HepG2 (cell line): ENCODE measurements at regions not wholly inside any gene's neighbourhood (a gene's known extent, or its start where the extent isn't known, plus 50 kb on each side); places are given as distances from the start of the nearest gene placed in this dataset.

Source experiments
- ATAC-seq: fragments of 200-7000 bp; cut with Tn5 transposase; 3 replicates; pipeline ENCODE4 v1.9.1; 2020; ENCODE audit warnings: mild to moderate bottlenecking, moderate library complexity
- BruUV-seq: library from RNA; stranded (reverse); fragments of 400-500 nt; replicated peaks from 2 replicates; lab custom pipeline; 2021; lab: Mats Ljungman, UMichigan
- CTCF ChIA-PET: fragments of 300-600 bp; formaldehyde crosslinking; extraction: SDS; loops from one replicate; lab custom pipeline; 2021; ENCODE audit warnings: low total read pairs, inconsistent platforms, low intra/inter-chr PET ratio; lab: Yijun Ruan, JAX
- POLR2A ChIA-PET: fragments of 350-600 bp; sonication (Branson Sonifier 250); formaldehyde crosslinking; loops from one replicate; lab custom pipeline; 2020; ENCODE audit warnings: antibody characterized with exemption, inconsistent platforms; lab: Yijun Ruan, JAX
- DNase-seq: peaks from one replicate; pipeline ENCODE4 v3.0.0-alpha.2; 2015; ENCODE audit warnings: low spot score
- FAIRE-seq: peaks from 3 replicates; lab custom pipeline; 2011; peaks lifted over from hg19 to GRCh38; lab: Jason Lieb, UNC
- H2AFZ ChIP-seq: one replicate; pipeline ENCODE4 v1.6.1; 2011; ENCODE audit warnings: low read length, inconsistent platforms
- H3K27ac ChIP-seq: fragments of 300-600 bp; 3 replicates; pipeline ENCODE4 v1.8.0; 2011; ENCODE audit warnings: mixed run types, mild to moderate bottlenecking, mixed read lengths, low read length, inconsistent platforms; ENCODE audit not compliant: insufficient read depth; ENCODE audit errors: extremely low read length
- H3K27me3 ChIP-seq, 2 experiments: fragments of 200-600 bp in 1 of 2; 2 replicates in 1 of 2; 3 replicates in 1 of 2; pipeline versions ENCODE4 v1.6.0 to v1.8.0; 2011; ENCODE audit warnings: low read length in 2 of 2, mild to moderate bottlenecking in 2 of 2, moderate library complexity in 2 of 2, inconsistent platforms in 1 of 2; ENCODE audit not compliant: insufficient read depth in 2 of 2, control insufficient read depth in 1 of 2
- H3K36me3 ChIP-seq, 2 experiments: fragments of 200-600 bp in 1 of 2; replicated peaks in 1 of 2; 2 replicates in 1 of 2; 3 replicates in 1 of 2; pipeline versions ENCODE4 v1.5.1 to v1.8.0; 2011; ENCODE audit warnings: low read length in 2 of 2, inconsistent platforms in 1 of 2; ENCODE audit not compliant: insufficient read depth in 2 of 2, control insufficient read depth in 1 of 2
- H3K4me1 ChIP-seq: 2 replicates; pipeline ENCODE4 v1.5.1; 2012; ENCODE audit warnings: low read length, inconsistent platforms; ENCODE audit not compliant: insufficient read depth
- H3K4me2 ChIP-seq: 2 replicates; pipeline ENCODE4 v1.6.0; 2011; ENCODE audit warnings: low read depth, low read length, inconsistent platforms
- H3K4me3 ChIP-seq, 3 experiments: fragments of 200-600 bp in 1 of 3; sonication (generic), shearing (Covaris generic) in 1 of 3; replicated peaks in 1 of 3; 2 replicates each; pipeline ENCODE4 v1.5.1; 2011 to 2016; ENCODE audit warnings: low read length in 3 of 3, inconsistent platforms in 2 of 3, low read depth in 2 of 3, mild to moderate bottlenecking in 2 of 3, control low read depth in 1 of 3, mixed read lengths in 1 of 3; ENCODE audit not compliant: insufficient read depth in 1 of 3
- H3K79me2 ChIP-seq: one replicate; pipeline ENCODE4 v1.6.1; 2011; ENCODE audit warnings: low read length, inconsistent platforms; ENCODE audit not compliant: insufficient read depth
- H3K9ac ChIP-seq: 2 replicates; pipeline ENCODE4 v1.6.0; 2011; ENCODE audit warnings: mild to moderate bottlenecking, low read depth, low read length, inconsistent platforms; ENCODE audit not compliant: insufficient read depth
- H3K9me3 ChIP-seq: 2 replicates; pipeline ENCODE4 v1.5.1; 2012; ENCODE audit warnings: mild to moderate bottlenecking, low read length
- H4K20me1 ChIP-seq: 2 replicates; pipeline ENCODE4 v1.6.0; 2011; ENCODE audit warnings: inconsistent platforms, mild to moderate bottlenecking, low read length, moderate library complexity; ENCODE audit not compliant: insufficient read depth
- FOXM1 ChIP-seq: sonication (generic); formaldehyde crosslinking; IDR thresholded peaks from 2 replicates; pipeline ENCODE4 v1.5.0; 2020; ENCODE audit warnings: missing genetic modification reagents
- HNRNPH1 ChIP-seq: fragments of 200-400 bp; formaldehyde crosslinking; optimal IDR thresholded peaks from 2 replicates; pipeline ENCODE3; 2017; ENCODE audit warnings: mild to moderate bottlenecking, low read depth, low read length
- KDM4B ChIP-seq: sonication (generic); formaldehyde crosslinking; IDR thresholded peaks from 2 replicates; pipeline ENCODE4 v1.4.0; 2020; ENCODE audit warnings: missing genetic modification reagents
- MAFF ChIP-seq: IDR thresholded peaks from 2 replicates; pipeline ENCODE4 v1.6.1; 2011; ENCODE audit warnings: low read depth, low read length, improper control_type of control experiment
- RARA ChIP-seq: IDR thresholded peaks from 2 replicates; pipeline ENCODE4 v1.6.1; 2016; ENCODE audit warnings: missing genetic modification reagents, missing compliant biosample characterization
- RBM39 ChIP-seq: fragments of 200-400 bp; formaldehyde crosslinking; IDR thresholded peaks from one replicate; pipeline ENCODE4 v1.6.1; 2018; ENCODE audit warnings: antibody characterized with exemption, mild to moderate bottlenecking, low read depth, low read length; ENCODE audit not compliant: poor library complexity, severe bottlenecking
- SRF ChIP-seq: IDR thresholded peaks from 2 replicates; pipeline ENCODE4 v1.6.1; 2011; ENCODE audit warnings: mild to moderate bottlenecking, low read depth, low read length, moderate library complexity
- TBX3 ChIP-seq: fragments of 450-650 bp; IDR thresholded peaks from 2 replicates; pipeline ENCODE4 v1.6.1; 2017; ENCODE audit warnings: antibody characterized with exemption, mild to moderate bottlenecking, inconsistent platforms, borderline replicate concordance
- YEATS4 ChIP-seq: sonication (generic); formaldehyde crosslinking; IDR thresholded peaks from 2 replicates; pipeline ENCODE4 v1.4.0; 2020; ENCODE audit warnings: missing genetic modification reagents, borderline replicate concordance
- ZC3H13 ChIP-seq: sonication (generic); formaldehyde crosslinking; IDR thresholded peaks from 2 replicates; pipeline ENCODE4 v1.8.1; 2023; ENCODE audit warnings: mild to moderate bottlenecking, missing genetic modification reagents, moderate library complexity
- ZC3H4 ChIP-seq: sonication (generic); formaldehyde crosslinking; IDR thresholded peaks from 2 replicates; pipeline ENCODE4 v1.4.0; 2020; ENCODE audit warnings: missing genetic modification reagents, borderline replicate concordance
- ZMYM3 ChIP-seq: sonication (generic); formaldehyde crosslinking; IDR thresholded peaks from 2 replicates; pipeline ENCODE4 v1.5.1; 2020; ENCODE audit warnings: mild to moderate bottlenecking, missing genetic modification reagents
- ZNF264 ChIP-seq: sonication (generic); formaldehyde crosslinking; IDR thresholded peaks from 2 replicates; pipeline ENCODE4 v1.4.0; 2020; ENCODE audit warnings: missing genetic modification reagents
- ZNF343 ChIP-seq: sonication (generic); formaldehyde crosslinking; IDR thresholded peaks from 2 replicates; pipeline ENCODE4 v1.4.0; 2020; ENCODE audit warnings: mild to moderate bottlenecking, missing genetic modification reagents
- ZNF382 ChIP-seq: sonication (generic); formaldehyde crosslinking; IDR thresholded peaks from 2 replicates; pipeline ENCODE4 v1.5.0; 2020; ENCODE audit warnings: missing genetic modification reagents, mild to moderate bottlenecking, borderline replicate concordance
- ZSCAN22 ChIP-seq: sonication (generic); formaldehyde crosslinking; IDR thresholded peaks from 2 replicates; pipeline ENCODE4 v1.4.0; 2020; ENCODE audit warnings: mild to moderate bottlenecking, missing genetic modification reagents
- whole genome bisulfite sequencing: methylation state at CpG from one replicate; pipeline ENCODE4 v1.1.6; 2017; ENCODE audit warnings: low lambda C conversion rate; 5-methylcytosine and 5-hydroxymethylcytosine counted together
- in situ Hi-C: cut with HindIII; loops from 2 replicates; pipeline ENCODE4 v1.10.0; 2017; ENCODE audit warnings: low pct_unique_long_range_greater_than_20kb; ENCODE audit not compliant: extremely low pct_ligation_motif_present
- intact Hi-C: fragments of 100-400 bp; cut with micrococcal nuclease; formaldehyde crosslinking; loops from one replicate; pipeline ENCODE4 v1.10.0; 2022; ENCODE audit not compliant: unreplicated experiment
- TF ChIP-seq, protein P1 (sequence below): sonication (generic); formaldehyde crosslinking; IDR thresholded peaks from 2 replicates; pipeline ENCODE4 v1.4.0; 2020; ENCODE audit warnings: mild to moderate bottlenecking, missing genetic modification reagents
- TF ChIP-seq, protein P2 (sequence below): sonication (generic); formaldehyde crosslinking; IDR thresholded peaks from 2 replicates; pipeline ENCODE4 v1.4.0; 2020; ENCODE audit warnings: missing genetic modification reagents, borderline replicate concordance

- H2AFZ ChIP-seq: no peak overlapping the region
- TF ChIP-seq SRF (no peak), MAFF (no peak), ZSCAN22 (no peak), KDM4B (CRISPR knock-in tag) (no peak), ZC3H13 (CRISPR knock-in tag) (no peak), YEATS4 (CRISPR knock-in tag) (no peak), HNRNPH1 (no peak), ZNF264 (CRISPR knock-in tag) (no peak), ZNF382 (CRISPR knock-in tag) (no peak), TBX3 (no peak), RBM39 (no peak), FOXM1 (CRISPR knock-in tag) (no peak), ZMYM3 (CRISPR knock-in tag) (no peak), ZNF343 (CRISPR knock-in tag) (no peak), ZC3H4 (no peak), RARA (CRISPR knock-in tag) (no peak)
- TF ChIP-seq, protein P1, sequence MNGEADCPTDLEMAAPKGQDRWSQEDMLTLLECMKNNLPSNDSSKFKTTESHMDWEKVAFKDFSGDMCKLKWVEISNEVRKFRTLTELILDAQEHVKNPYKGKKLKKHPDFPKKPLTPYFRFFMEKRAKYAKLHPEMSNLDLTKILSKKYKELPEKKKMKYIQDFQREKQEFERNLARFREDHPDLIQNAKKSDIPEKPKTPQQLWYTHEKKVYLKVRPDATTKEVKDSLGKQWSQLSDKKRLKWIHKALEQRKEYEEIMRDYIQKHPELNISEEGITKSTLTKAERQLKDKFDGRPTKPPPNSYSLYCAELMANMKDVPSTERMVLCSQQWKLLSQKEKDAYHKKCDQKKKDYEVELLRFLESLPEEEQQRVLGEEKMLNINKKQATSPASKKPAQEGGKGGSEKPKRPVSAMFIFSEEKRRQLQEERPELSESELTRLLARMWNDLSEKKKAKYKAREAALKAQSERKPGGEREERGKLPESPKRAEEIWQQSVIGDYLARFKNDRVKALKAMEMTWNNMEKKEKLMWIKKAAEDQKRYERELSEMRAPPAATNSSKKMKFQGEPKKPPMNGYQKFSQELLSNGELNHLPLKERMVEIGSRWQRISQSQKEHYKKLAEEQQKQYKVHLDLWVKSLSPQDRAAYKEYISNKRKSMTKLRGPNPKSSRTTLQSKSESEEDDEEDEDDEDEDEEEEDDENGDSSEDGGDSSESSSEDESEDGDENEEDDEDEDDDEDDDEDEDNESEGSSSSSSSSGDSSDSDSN: no peak
- TF ChIP-seq, protein P2, sequence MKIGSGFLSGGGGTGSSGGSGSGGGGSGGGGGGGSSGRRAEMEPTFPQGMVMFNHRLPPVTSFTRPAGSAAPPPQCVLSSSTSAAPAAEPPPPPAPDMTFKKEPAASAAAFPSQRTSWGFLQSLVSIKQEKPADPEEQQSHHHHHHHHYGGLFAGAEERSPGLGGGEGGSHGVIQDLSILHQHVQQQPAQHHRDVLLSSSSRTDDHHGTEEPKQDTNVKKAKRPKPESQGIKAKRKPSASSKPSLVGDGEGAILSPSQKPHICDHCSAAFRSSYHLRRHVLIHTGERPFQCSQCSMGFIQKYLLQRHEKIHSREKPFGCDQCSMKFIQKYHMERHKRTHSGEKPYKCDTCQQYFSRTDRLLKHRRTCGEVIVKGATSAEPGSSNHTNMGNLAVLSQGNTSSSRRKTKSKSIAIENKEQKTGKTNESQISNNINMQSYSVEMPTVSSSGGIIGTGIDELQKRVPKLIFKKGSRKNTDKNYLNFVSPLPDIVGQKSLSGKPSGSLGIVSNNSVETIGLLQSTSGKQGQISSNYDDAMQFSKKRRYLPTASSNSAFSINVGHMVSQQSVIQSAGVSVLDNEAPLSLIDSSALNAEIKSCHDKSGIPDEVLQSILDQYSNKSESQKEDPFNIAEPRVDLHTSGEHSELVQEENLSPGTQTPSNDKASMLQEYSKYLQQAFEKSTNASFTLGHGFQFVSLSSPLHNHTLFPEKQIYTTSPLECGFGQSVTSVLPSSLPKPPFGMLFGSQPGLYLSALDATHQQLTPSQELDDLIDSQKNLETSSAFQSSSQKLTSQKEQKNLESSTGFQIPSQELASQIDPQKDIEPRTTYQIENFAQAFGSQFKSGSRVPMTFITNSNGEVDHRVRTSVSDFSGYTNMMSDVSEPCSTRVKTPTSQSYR (CRISPR knock-in tag): no peak
- TF ChIP-seq, all 625 proteins: peak for 0
- in situ Hi-C loops (no loop called here), intact Hi-C loops (no loop called here)
- H3K4me3 ChIP-seq: no peak overlapping the region
- H3K4me2 ChIP-seq: no peak overlapping the region
- FAIRE-seq: no peak
- peaks cover 34% of the 10 kb centered on the region for H3K4me1 ChIP-seq
- no peak for ATAC-seq
- no peaks in the 10 kb centered on the region for H3K79me2 ChIP-seq
- no peaks in the 10 kb centered on the region for H3K27me3 ChIP-seq
- CTCF ChIA-PET: no interaction called here
- 95% methylated on average over 1 of the region's 1 CpG for WGBS
- H3K36me3 ChIP-seq: no peaks in the 10 kb centered on the region
- 0 out of 2 replicates have a peak, but pooled peaks cover 5% of the 10 kb centered on the region for H3K9me3 ChIP-seq
- BruUV-seq: no TSS peak
- H3K9ac ChIP-seq: no peak overlapping the region
- no peaks in the 10 kb centered on the region for H4K20me1 ChIP-seq
- POLR2A ChIA-PET: no interaction called here
- no peak for DNase-seq
- H3K27ac ChIP-seq: no peak overlapping the region
Observed at GRCh38 chr10:58460157-58460556, 52.5 kb upstream of the BICC1 start.
